Islet of Langerhans (tissue), 1 donor: ENCODE measurements at regions not wholly inside any gene's neighbourhood (a gene's known extent, or its start where the extent isn't known, plus 50 kb on each side); places are given as distances from the start of the nearest gene placed in this dataset.

Experiments used
- FAIRE-seq: peaks from one replicate; lab custom pipeline; 2011; peaks lifted over from hg19 to GRCh38; lab: Jason Lieb, UNC

- no peak for FAIRE-seq
These were observed 89.6 kb downstream of the RBFOX3 start for GRCh38 chr17:79521225-79521624.

- FAIRE-seq: no peak
These were observed 90.4 kb downstream of the RBFOX3 start for GRCh38 chr17:79520167-79521165.

- no peak for FAIRE-seq
These were observed 91.2 kb downstream of the RBFOX3 start for GRCh38 chr17:79519601-79520000.

- FAIRE-seq: no peak
These were observed 92.0 kb downstream of the RBFOX3 start for GRCh38 chr17:79518585-79519523.

GRCh38 chr17:79517827-79518584 lies 92.8 kb downstream of the RBFOX3 start:
- FAIRE-seq: no peak

GRCh38 chr17:79515646-79516571 lies 94.9 kb downstream of the RBFOX3 start:
- no peak for FAIRE-seq

- FAIRE-seq: no peak
These were observed 95.7 kb downstream of the RBFOX3 start for GRCh38 chr17:79515110-79515509.

- FAIRE-seq: no peak
These were observed 96.9 kb downstream of the RBFOX3 start for GRCh38 chr17:79513820-79514535.

- no peak for FAIRE-seq
These were observed 97.6 kb downstream of the RBFOX3 start for GRCh38 chr17:79513206-79513605.

- FAIRE-seq: no peak
These were observed 99.4 kb downstream of the RBFOX3 start for GRCh38 chr17:79511471-79511870.

GRCh38 chr17:79510071-79510470 lies 100.8 kb downstream of the RBFOX3 start:
- FAIRE-seq: no peak

GRCh38 chr17:79509490-79509889 lies 101.4 kb downstream of the RBFOX3 start:
- FAIRE-seq: no peak

- FAIRE-seq: no peak
These were observed 101.8 kb downstream of the RBFOX3 start for GRCh38 chr17:79509008-79509407.

GRCh38 chr17:79508291-79508716 lies 102.5 kb downstream of the RBFOX3 start:
- FAIRE-seq: no peak

- no peak for FAIRE-seq
These were observed 103.9 kb downstream of the RBFOX3 start for GRCh38 chr17:79506955-79507354.

- FAIRE-seq: no peak
These were observed 104.5 kb downstream of the RBFOX3 start for GRCh38 chr17:79506150-79506870.

GRCh38 chr17:79505199-79505598 lies 105.7 kb downstream of the RBFOX3 start:
- no peak for FAIRE-seq

- no peak for FAIRE-seq
These were observed 106.7 kb downstream of the RBFOX3 start for GRCh38 chr17:79504181-79504605.

GRCh38 chr17:79503126-79503839 lies 107.6 kb downstream of the RBFOX3 start:
- no peak for FAIRE-seq
